Neural progenitor cell (in vitro differentiated cells): ENCODE measurements at regions not wholly inside any gene's neighbourhood (a gene's known extent, or its start where the extent isn't known, plus 50 kb on each side); places are given as distances from the start of the nearest gene placed in this dataset.

Experiments used
- DNase-seq: peaks from one replicate; pipeline ENCODE4 v3.0.0-alpha.2; 2016; ENCODE audit warnings: low spot score
- H2AFZ ChIP-seq: fragments of 200-600 bp; sonication (generic); replicated peaks from 2 replicates; pipeline ENCODE4 v1.6.1; 2016; ENCODE audit warnings: antibody characterized with exemption
- H3F3A ChIP-seq: fragments of 200-600 bp; sonication (generic); 2 replicates; pipeline ENCODE4 v1.6.1; 2016; ENCODE audit warnings: antibody characterized with exemption, low read depth
- H3K27ac ChIP-seq: fragments of 200-600 bp; sonication (generic); 2 replicates; pipeline ENCODE4 v1.5.1; 2016; ENCODE audit warnings: mild to moderate bottlenecking
- H3K27me3 ChIP-seq: fragments of 200-600 bp; sonication (generic); 2 replicates; pipeline ENCODE4 v1.6.1; 2016; ENCODE audit warnings: mild to moderate bottlenecking, moderate library complexity
- H3K36me3 ChIP-seq: fragments of 200-600 bp; sonication (generic); 2 replicates; pipeline ENCODE4 v1.5.1; 2016
- H3K4me1 ChIP-seq: fragments of 200-600 bp; sonication (generic); 2 replicates; pipeline ENCODE4 v1.6.1; 2016; ENCODE audit warnings: mixed run types
- H3K4me2 ChIP-seq: fragments of 200-600 bp; sonication (generic); 2 replicates; pipeline ENCODE4 v1.6.1; 2016
- H3K4me3 ChIP-seq: fragments of 200-600 bp; sonication (generic); 2 replicates; pipeline ENCODE4 v1.5.1; 2016
- H3K79me2 ChIP-seq: fragments of 200-600 bp; sonication (generic); 2 replicates; pipeline ENCODE4 v1.6.1; 2016; ENCODE audit warnings: low read depth
- H3K9ac ChIP-seq: fragments of 200-600 bp; sonication (generic); 2 replicates; pipeline ENCODE4 v1.6.1; 2016
- H3K9me3 ChIP-seq: fragments of 200-600 bp; sonication (generic); 2 replicates; pipeline ENCODE4 v1.5.1; 2016; ENCODE audit warnings: low read depth
- H4K20me1 ChIP-seq: fragments of 200-600 bp; sonication (generic); 2 replicates; pipeline ENCODE4 v1.6.1; 2016; ENCODE audit warnings: low read depth
- H3K27ac Mint-ChIP-seq: 3 replicates; pipeline ENCODE4 v1.8.0; 2021; ENCODE audit warnings: mixed read lengths
- H3K27me3 Mint-ChIP-seq: 2 replicates; pipeline ENCODE4 v1.8.0; 2022; ENCODE audit warnings: low read depth, mild to moderate bottlenecking, inconsistent platforms, moderate library complexity, mixed read lengths; ENCODE audit not compliant: insufficient read depth
- H3K36me3 Mint-ChIP-seq: 3 replicates; pipeline ENCODE4 v1.8.0; 2021; ENCODE audit warnings: mixed read lengths
- H3K4me1 Mint-ChIP-seq: 3 replicates; pipeline ENCODE4 v1.8.0; 2021; ENCODE audit warnings: mixed read lengths
- H3K4me3 Mint-ChIP-seq: 3 replicates; pipeline ENCODE4 v1.8.0; 2021; ENCODE audit warnings: mild to moderate bottlenecking, moderate library complexity, mixed read lengths
- H3K9me3 Mint-ChIP-seq: 3 replicates; pipeline ENCODE4 v1.8.0; 2020; ENCODE audit warnings: mixed read lengths
- EZH2 ChIP-seq: fragments of 200-600 bp; sonication (generic); IDR thresholded peaks from 2 replicates; pipeline ENCODE4 v1.6.1; 2017; ENCODE audit warnings: antibody characterized with exemption, mild to moderate bottlenecking, moderate library complexity
- EZH2phosphoT487 ChIP-seq: fragments of 200-600 bp; sonication (generic); IDR thresholded peaks from 2 replicates; pipeline ENCODE4 v1.6.1; 2017; ENCODE audit warnings: antibody characterized with exemption
- TF ChIP-seq, protein P1 (sequence below): fragments of 200-600 bp; sonication (generic); IDR thresholded peaks from 2 replicates; pipeline ENCODE4 v1.5.1; 2017; ENCODE audit warnings: antibody characterized with exemption, mild to moderate bottlenecking

- no peak for DNase-seq
- no peak overlapping the region for H3K4me2 ChIP-seq
These were observed 93.6 kb upstream of the BCAR3 start for GRCh38 chr1:93775224-93775623.

GRCh38 chr1:93774707-93775106, 93.1 kb upstream of the BCAR3 start:
- H3K79me2 ChIP-seq = no peaks in the 10 kb centered on the region
- no peak overlapping the region for H2AFZ ChIP-seq
- Mint-ChIP-seq H3K27ac (no peak overlapping the region), H3K36me3 (no peaks in the 10 kb centered on the region), H3K4me1 (peaks cover 23% of the 10 kb centered on the region), H3K27me3 (peaks cover 2% of the 10 kb centered on the region), H3K4me3 (no peak overlapping the region), H3K9me3 (no peaks in the 10 kb centered on the region)
- no peak overlapping the region for H3K4me3 ChIP-seq
- no peak for DNase-seq
- H3K27ac ChIP-seq = no peak overlapping the region
- H3K36me3 ChIP-seq = no peaks in the 10 kb centered on the region
- H3K9me3 ChIP-seq = no peaks in the 10 kb centered on the region
- no peak overlapping the region for H3K4me2 ChIP-seq
- peaks cover 5% of the 10 kb centered on the region for H3K4me1 ChIP-seq
- no peaks in the 10 kb centered on the region for H3K27me3 ChIP-seq
- H3K9ac ChIP-seq = no peak overlapping the region
- peaks cover under 1% of the 10 kb centered on the region for H3F3A ChIP-seq
- TF ChIP-seq EZH2 (no peak), EZH2phosphoT487 (no peak)
- TF ChIP-seq, protein P1, sequence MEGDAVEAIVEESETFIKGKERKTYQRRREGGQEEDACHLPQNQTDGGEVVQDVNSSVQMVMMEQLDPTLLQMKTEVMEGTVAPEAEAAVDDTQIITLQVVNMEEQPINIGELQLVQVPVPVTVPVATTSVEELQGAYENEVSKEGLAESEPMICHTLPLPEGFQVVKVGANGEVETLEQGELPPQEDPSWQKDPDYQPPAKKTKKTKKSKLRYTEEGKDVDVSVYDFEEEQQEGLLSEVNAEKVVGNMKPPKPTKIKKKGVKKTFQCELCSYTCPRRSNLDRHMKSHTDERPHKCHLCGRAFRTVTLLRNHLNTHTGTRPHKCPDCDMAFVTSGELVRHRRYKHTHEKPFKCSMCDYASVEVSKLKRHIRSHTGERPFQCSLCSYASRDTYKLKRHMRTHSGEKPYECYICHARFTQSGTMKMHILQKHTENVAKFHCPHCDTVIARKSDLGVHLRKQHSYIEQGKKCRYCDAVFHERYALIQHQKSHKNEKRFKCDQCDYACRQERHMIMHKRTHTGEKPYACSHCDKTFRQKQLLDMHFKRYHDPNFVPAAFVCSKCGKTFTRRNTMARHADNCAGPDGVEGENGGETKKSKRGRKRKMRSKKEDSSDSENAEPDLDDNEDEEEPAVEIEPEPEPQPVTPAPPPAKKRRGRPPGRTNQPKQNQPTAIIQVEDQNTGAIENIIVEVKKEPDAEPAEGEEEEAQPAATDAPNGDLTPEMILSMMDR = no peak
- H4K20me1 ChIP-seq = no peaks in the 10 kb centered on the region

More at GRCh38 chr1:93775224-93775623, 93.6 kb upstream of the BCAR3 start:
- Mint-ChIP-seq H3K27ac (no peak overlapping the region), H3K9me3 (no peaks in the 10 kb centered on the region), H3K27me3 (peaks cover 5% of the 10 kb centered on the region), H3K4me1 (peaks cover 18% of the 10 kb centered on the region), H3K4me3 (no peak overlapping the region), H3K36me3 (no peaks in the 10 kb centered on the region)
- Histone ChIP-seq H3K27ac (no peak overlapping the region), H3F3A (no peaks in the 10 kb centered on the region), H3K36me3 (no peaks in the 10 kb centered on the region), H3K9ac (no peak overlapping the region), H3K27me3 (no peaks in the 10 kb centered on the region), H2AFZ (no peak overlapping the region), H4K20me1 (no peaks in the 10 kb centered on the region), H3K79me2 (no peaks in the 10 kb centered on the region), H3K9me3 (no peaks in the 10 kb centered on the region), H3K4me3 (no peak overlapping the region), H3K4me1 (peaks cover 4% of the 10 kb centered on the region)
- TF ChIP-seq EZH2phosphoT487 (no peak), EZH2 (no peak)
- TF ChIP-seq, protein P1 = no peak

- no peaks in the 10 kb centered on the region for H3K36me3 ChIP-seq
- H3K4me3 ChIP-seq = no peak overlapping the region
- TF ChIP-seq EZH2 (no peak), EZH2phosphoT487 (no peak)
- TF ChIP-seq, protein P1 = no peak
- peaks cover 2% of the 10 kb centered on the region for H3K27me3 Mint-ChIP-seq
- H3K9me3 Mint-ChIP-seq = no peaks in the 10 kb centered on the region
- H3K79me2 ChIP-seq = no peaks in the 10 kb centered on the region
- no peak overlapping the region for H3K9ac ChIP-seq
- H3K36me3 Mint-ChIP-seq = no peaks in the 10 kb centered on the region
- no peaks in the 10 kb centered on the region for H3K27me3 ChIP-seq
- peaks cover 12% of the 10 kb centered on the region for H3F3A ChIP-seq
- no peak overlapping the region for H3K27ac ChIP-seq
- no peak for DNase-seq
- H2AFZ ChIP-seq = no peak overlapping the region
- H3K4me3 Mint-ChIP-seq = no peak overlapping the region
- H3K4me1 ChIP-seq = peaks cover 20% of the 10 kb centered on the region
- peaks cover 38% of the 10 kb centered on the region for H3K4me1 Mint-ChIP-seq
- no peak overlapping the region for H3K27ac Mint-ChIP-seq
- no peak overlapping the region for H3K4me2 ChIP-seq
- no peaks in the 10 kb centered on the region for H3K9me3 ChIP-seq
- H4K20me1 ChIP-seq = no peaks in the 10 kb centered on the region
These were observed 91.6 kb upstream of the BCAR3 start for GRCh38 chr1:93773049-93773838.
